Breast epithelium (tissue), 4 donors: ENCODE measurements at regions not wholly inside any gene's neighbourhood (a gene's known extent, or its start where the extent isn't known, plus 50 kb on each side); places are given as distances from the start of the nearest gene placed in this dataset.
A peak's percentile ranks its signal among the peaks of the same experiment; 100 is the strongest.
"Not testable (repeated sequence)": the region's sequence is repeated elsewhere in the genome, so short reads cannot be mapped to it uniquely, and the experiment has no call there.

Experiments
- DNase-seq, 2 donors: peaks; one replicate each; pipeline ENCODE4 v3.0.0-alpha.2; 2019; ENCODE audit warnings: low spot score in 2 of 2
- H3K27ac ChIP-seq, 2 donors: fragments of 200-600 bp; sonication (generic) in 1 of 2; one replicate each; pipeline ENCODE4 v1.5.1; 2016 to 2019; ENCODE audit warnings: mild to moderate bottlenecking in 1 of 2
- H3K27me3 ChIP-seq, 2 donors: fragments of 200-600 bp; sonication (generic) in 1 of 2; one replicate each; pipeline versions ENCODE4 v1.5.1 to v1.6.0; 2017 to 2019; ENCODE audit warnings: control low read depth in 1 of 2, mild to moderate bottlenecking in 1 of 2
- H3K36me3 ChIP-seq: fragments of 200-600 bp; one replicate; pipeline ENCODE4 v1.5.1; 2019
- H3K4me1 ChIP-seq, 2 donors: fragments of 200-600 bp; sonication (generic); one replicate each; pipeline ENCODE4 v1.5.1; 2016 to 2019; ENCODE audit warnings: control low read depth in 1 of 2
- H3K4me3 ChIP-seq, 3 donors: fragments of 200-600 bp; sonication (generic); 1 replicate in 2 of 3; 2 replicates in 1 of 3; pipeline ENCODE4 v1.5.1; 2016 to 2019; ENCODE audit warnings: mild to moderate bottlenecking in 3 of 3, moderate library complexity in 2 of 3
- H3K9me3 ChIP-seq, 2 donors: fragments of 200-600 bp; sonication (generic) in 1 of 2; one replicate each; pipeline ENCODE4 v1.5.1; 2016 to 2019; ENCODE audit warnings: control low read depth in 1 of 2
- CTCF ChIP-seq, 3 donors: fragments of 450-650 bp; IDR thresholded peaks; one replicate each; pipeline ENCODE4 v1.5.1; 2016 to 2017; ENCODE audit warnings: antibody characterized with exemption in 3 of 3, mild to moderate bottlenecking in 3 of 3, moderate library complexity in 3 of 3
- POLR2A ChIP-seq: fragments of 450-650 bp; IDR thresholded peaks from one replicate; pipeline ENCODE4 v1.6.1; 2016; ENCODE audit warnings: antibody characterized with exemption, mild to moderate bottlenecking, moderate library complexity
- POLR2AphosphoS5 ChIP-seq, 3 donors: sonication (generic); formaldehyde crosslinking; IDR thresholded peaks; one replicate each; pipeline ENCODE4 v1.6.1; 2017; ENCODE audit warnings: antibody characterized with exemption in 3 of 3
- intact Hi-C: fragments of 100-400 bp; cut with DNase I; formaldehyde crosslinking; loops from one replicate; pipeline ENCODE4 v1.15.1; 2023; ENCODE audit warnings: low total_unique reads

GRCh38 chrX:65971151-65971550 is 68.7 kb downstream of the VSIG4 start:
- Histone ChIP-seq H3K36me3 (no peaks in the 10 kb centered on the region), H3K4me1 (no peaks in the 10 kb centered on the region), H3K27me3 (peaks cover 0 to 45% of the 10 kb centered on the region in 2 donors), H3K27ac (no peak overlapping the region), H3K4me3 (peak overlapping the region in 1 of 3 donors; percentile 33), H3K9me3 (no peaks in the 10 kb centered on the region)
- DNase-seq, result no peak
- intact Hi-C loops, result no loop called here
- no peak for TF ChIP-seq POLR2A
- no peak for TF ChIP-seq CTCF (IDR thresholded peaks at IDR 0.05)
- no peak for TF ChIP-seq POLR2AphosphoS5 (IDR thresholded peaks at IDR 0.05)

GRCh38 chrX:65967159-65967558 is 72.7 kb downstream of the VSIG4 start:
- H3K27me3 ChIP-seq, result peaks cover 0 to 41% of the 10 kb centered on the region in 2 donors
- DNase-seq, H3K9me3 ChIP-seq, H3K36me3 ChIP-seq, intact Hi-C loops, H3K4me3 ChIP-seq, H3K4me1 ChIP-seq, H3K27ac ChIP-seq: not testable (repeated sequence)

GRCh38 chrX:65961714-65962113 is 78.2 kb downstream of the VSIG4 start:
- DNase-seq, result no peak
- Histone ChIP-seq H3K36me3 (no peaks in the 10 kb centered on the region), H3K27ac (no peak overlapping the region), H3K27me3 (peaks cover 0 to 37% of the 10 kb centered on the region in 2 donors), H3K4me1 (no peaks in the 10 kb centered on the region), H3K4me3 (no peak overlapping the region), H3K9me3 (peaks cover 0 to 8% of the 10 kb centered on the region in 2 donors)
- no peak for TF ChIP-seq POLR2A
- TF ChIP-seq CTCF (IDR thresholded peaks at IDR 0.05), result no peak
- no peak for TF ChIP-seq POLR2AphosphoS5 (IDR thresholded peaks at IDR 0.05)
- intact Hi-C loops, result no loop called here

GRCh38 chrX:65948103-65948502 is 91.8 kb downstream of the VSIG4 start:
- Histone ChIP-seq H3K27ac (no peak overlapping the region), H3K9me3 (peaks cover 0 to 22% of the 10 kb centered on the region in 2 donors), H3K27me3 (peaks cover 0 to 13% of the 10 kb centered on the region in 2 donors), H3K36me3 (no peaks in the 10 kb centered on the region), H3K4me1 (no peaks in the 10 kb centered on the region), H3K4me3 (no peak overlapping the region)
- intact Hi-C loops, result no loop called here
- TF ChIP-seq POLR2AphosphoS5 (IDR thresholded peaks at IDR 0.05), result no peak
- TF ChIP-seq CTCF (IDR thresholded peaks at IDR 0.05), result no peak
- no peak for TF ChIP-seq POLR2A
- DNase-seq, result no peak

GRCh38 chrX:65941775-65942174 is 98.1 kb downstream of the VSIG4 start:
- no peaks in the 10 kb centered on the region for H3K4me1 ChIP-seq
- no peak overlapping the region for H3K4me3 ChIP-seq
- no peak for DNase-seq
- intact Hi-C loops, result no loop called here
- H3K36me3 ChIP-seq, result no peaks in the 10 kb centered on the region
- no peak for TF ChIP-seq CTCF (IDR thresholded peaks at IDR 0.05)
- TF ChIP-seq POLR2A, result no peak
- TF ChIP-seq POLR2AphosphoS5 (IDR thresholded peaks at IDR 0.05), result no peak
- H3K27ac ChIP-seq, result no peak overlapping the region
- H3K27me3 ChIP-seq, result no peaks in the 10 kb centered on the region
- H3K9me3 ChIP-seq, result peaks cover 3 to 40% of the 10 kb centered on the region in 2 donors

GRCh38 chrX:65933085-65933589 is 106.7 kb downstream of the VSIG4 start:
- Histone ChIP-seq H3K4me1 (no peaks in the 10 kb centered on the region), H3K9me3 (peaks cover 0 to 9% of the 10 kb centered on the region in 2 donors), H3K4me3 (no peak overlapping the region), H3K27ac (no peak overlapping the region), H3K27me3 (peaks cover 0 to 9% of the 10 kb centered on the region in 2 donors), H3K36me3 (no peaks in the 10 kb centered on the region)
- TF ChIP-seq CTCF (IDR thresholded peaks at IDR 0.05), result no peak
- TF ChIP-seq POLR2AphosphoS5 (IDR thresholded peaks at IDR 0.05), result no peak
- TF ChIP-seq POLR2A, result no peak
- intact Hi-C loops, result no loop called here
- no peak for DNase-seq
